ENCODE measurements at regions not wholly inside any gene's neighbourhood (a gene's known extent, or its start where the extent isn't known, plus 50 kb on each side); places are given as distances from the start of the nearest gene placed in this dataset.
A peak's percentile ranks its signal among the peaks of the same experiment; 100 is the strongest.
"Not testable (repeated sequence)": the region's sequence is repeated elsewhere in the genome, so short reads cannot be mapped to it uniquely, and the experiment has no call there.

- no peak for DNase-seq (ENCODE audit: low read depth in 4 of 4, low spot score in 3 of 4)
Observed at GRCh38 chr6:139705284-139705683, 330.8 kb upstream of the CITED2 start.

GRCh38 chr6:139703780-139704179 lies 329.3 kb upstream of the CITED2 start:
- DNase-seq (ENCODE audit: low read depth in 4 of 4, low spot score in 3 of 4), result no peak

GRCh38 chr6:139702706-139703105 lies 328.3 kb upstream of the CITED2 start:
- no peak for DNase-seq (ENCODE audit: low read depth in 4 of 4, low spot score in 3 of 4)

- no peak for DNase-seq (ENCODE audit: low read depth in 4 of 4, low spot score in 3 of 4)
Observed at GRCh38 chr6:139701695-139702094, 327.2 kb upstream of the CITED2 start.

DNA sequence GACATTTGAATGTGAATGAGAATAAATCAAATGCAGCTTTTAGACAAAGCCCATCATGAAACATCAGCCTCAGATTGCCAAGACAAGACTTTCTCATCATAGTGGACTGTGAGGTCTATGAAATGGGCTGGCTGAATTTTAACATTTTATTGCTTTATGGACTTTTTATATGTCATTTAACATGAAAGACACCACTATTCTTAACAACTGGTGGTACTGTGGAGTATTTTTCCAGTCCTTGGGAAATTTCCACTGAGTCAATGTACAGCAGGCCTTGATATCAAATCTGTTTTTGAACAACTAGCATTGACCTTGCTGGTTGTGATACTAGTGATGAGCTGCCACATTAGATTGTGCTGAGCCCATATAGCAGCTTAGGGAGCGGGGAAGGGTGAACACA lies 326.6 kb upstream of the CITED2 start:
- DNase-seq (ENCODE audit: low read depth in 4 of 4, low spot score in 3 of 4), result no peak

GRCh38 chr6:139699911-139700310 lies 325.5 kb upstream of the CITED2 start:
- no peak for DNase-seq (ENCODE audit: low read depth in 4 of 4, low spot score in 3 of 4)

DNA sequence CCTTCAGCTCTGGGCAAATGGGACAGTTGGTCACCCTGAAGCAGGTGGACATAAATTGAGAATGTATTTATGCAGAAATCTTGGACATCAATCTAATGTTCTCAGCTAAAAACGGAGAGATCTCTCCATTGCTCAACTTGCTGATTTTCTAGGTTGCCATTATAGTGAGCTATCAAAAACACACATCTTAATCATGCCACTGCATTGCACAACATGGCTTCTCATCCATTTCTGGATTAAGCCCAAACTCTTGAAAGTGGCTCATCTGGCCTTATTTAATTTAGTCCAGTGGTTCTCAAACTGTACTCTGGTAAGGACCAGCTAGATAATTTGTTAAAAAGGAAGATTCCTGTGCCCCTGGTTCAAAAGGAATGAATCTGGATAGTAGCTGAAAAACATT lies 324.9 kb upstream of the CITED2 start:
- no peak for DNase-seq (ENCODE audit: low read depth in 4 of 4, low spot score in 3 of 4)

DNA sequence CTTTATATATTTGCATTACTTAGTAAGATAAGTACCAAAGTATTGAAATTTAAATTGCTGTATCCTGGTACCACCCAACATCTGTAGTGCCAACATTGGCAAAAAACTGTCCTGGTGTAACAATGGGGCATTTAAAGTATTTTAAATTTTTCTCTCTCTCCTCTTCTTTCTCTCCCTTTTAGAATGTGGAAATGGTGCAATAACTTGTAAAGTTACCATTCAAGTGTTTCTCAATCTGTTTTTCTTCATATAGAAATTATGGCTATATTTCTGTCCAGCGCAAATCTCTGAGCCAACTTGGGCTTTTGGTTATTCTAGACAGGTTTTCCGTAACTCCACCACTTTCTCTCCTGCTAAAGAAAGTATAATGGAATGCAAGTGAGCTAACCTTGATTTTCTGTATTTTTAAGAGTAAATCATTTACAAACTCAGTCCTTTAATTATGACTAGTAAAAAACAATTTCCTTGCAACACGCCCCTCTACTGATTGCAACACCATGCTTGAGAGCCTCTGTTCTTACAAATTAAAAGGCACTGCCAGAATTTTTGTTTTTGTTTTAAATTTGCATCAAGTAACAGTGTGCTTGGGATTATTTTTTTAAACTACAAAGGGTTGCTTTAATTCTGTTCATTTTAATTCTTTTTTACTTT lies 324.2 kb upstream of the CITED2 start:
- peak in 1 of 4 donors; percentile 48 for DNase-seq (ENCODE audit: low read depth in 4 of 4, low spot score in 3 of 4)

- DNase-seq (ENCODE audit: low read depth in 4 of 4, low spot score in 3 of 4), result not testable (repeated sequence)
Observed at GRCh38 chr6:139697856-139698255, 323.4 kb upstream of the CITED2 start.

DNA sequence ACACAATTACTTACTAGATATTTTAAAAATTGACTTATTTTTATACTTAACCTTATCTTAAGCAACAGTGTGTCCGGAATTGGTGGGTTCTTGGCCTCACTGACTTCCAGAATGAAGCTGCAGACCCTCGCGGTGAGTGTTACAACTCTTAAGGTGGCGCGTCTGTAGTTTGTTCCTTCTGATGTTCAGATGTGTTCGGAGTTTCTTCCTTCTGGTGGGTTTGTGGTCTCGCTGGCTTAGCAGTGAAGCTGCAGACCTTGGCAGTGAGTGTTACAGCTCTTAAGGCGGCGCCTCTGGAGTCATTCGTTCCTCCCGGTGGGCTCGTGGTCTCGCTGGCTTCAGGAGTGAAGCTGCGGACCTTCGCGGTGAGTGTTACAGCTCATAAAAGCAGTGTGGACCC lies 322.5 kb upstream of the CITED2 start:
- DNase-seq (ENCODE audit: low read depth in 4 of 4, low spot score in 3 of 4), result not testable (repeated sequence)

GRCh38 chr6:139695361-139695760 lies 320.9 kb upstream of the CITED2 start:
- no peak for DNase-seq (ENCODE audit: low read depth in 4 of 4, low spot score in 3 of 4)

DNA sequence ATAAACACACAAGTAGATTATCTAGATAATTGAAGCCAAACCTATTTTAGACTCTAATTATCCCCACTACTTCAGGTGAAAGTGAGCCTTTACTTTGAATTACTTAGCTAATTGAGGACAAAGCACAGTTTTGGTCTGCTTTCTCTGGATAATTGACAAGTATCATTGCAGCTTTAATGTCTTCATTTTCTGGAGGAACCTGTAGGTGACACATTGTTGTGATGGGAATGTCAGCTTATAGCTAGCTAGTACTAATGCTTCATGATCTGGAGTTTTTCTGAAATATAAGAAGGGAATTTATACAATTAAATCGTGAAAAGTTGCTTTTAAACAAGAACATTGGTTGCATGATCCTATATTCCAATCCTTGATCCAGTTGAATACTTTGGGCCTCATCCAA lies 319.3 kb upstream of the CITED2 start:
- DNase-seq (ENCODE audit: low read depth in 4 of 4, low spot score in 3 of 4), result no peak

DNA sequence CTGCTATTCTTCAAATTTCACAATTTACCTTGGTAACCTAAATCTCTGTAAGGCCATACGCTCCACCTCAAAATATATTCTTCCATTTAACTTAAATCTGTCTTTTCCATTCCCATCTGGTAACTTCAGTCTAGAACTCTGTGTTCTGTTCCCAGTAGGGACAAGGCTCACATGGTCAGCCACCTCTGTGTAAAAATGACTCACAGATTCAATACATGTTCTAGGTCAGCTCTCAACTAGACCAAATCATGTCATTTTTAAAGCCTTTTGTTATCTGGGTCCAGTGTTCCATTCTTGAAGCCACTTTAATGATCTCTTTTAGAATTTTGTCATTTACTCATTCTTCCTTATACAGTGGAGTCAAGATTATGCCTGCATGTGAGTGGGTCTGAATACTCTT lies 315.6 kb upstream of the CITED2 start:
- no peak for DNase-seq (ENCODE audit: low read depth in 4 of 4, low spot score in 3 of 4)

DNA sequence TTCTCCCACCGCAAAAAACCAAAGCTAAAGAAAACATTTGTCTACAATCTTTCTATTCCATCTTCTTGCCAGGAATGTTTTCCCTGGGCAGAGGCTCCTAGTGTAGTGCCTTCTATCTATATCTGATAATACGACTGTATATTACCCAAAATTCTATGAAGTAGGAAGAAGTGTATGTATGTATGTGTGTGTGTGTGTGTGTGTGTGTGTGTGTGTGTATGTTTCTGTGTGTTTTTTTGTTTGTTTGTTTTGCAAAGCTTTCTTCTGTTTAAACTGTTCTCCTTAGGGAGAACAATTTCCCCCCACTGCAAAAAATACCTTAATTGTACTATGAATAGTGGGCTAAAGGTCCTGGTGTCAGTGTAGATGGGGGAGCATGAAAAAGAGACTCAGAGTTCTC lies 312.6 kb upstream of the CITED2 start:
- no peak for DNase-seq (ENCODE audit: low read depth in 4 of 4, low spot score in 3 of 4)

DNA sequence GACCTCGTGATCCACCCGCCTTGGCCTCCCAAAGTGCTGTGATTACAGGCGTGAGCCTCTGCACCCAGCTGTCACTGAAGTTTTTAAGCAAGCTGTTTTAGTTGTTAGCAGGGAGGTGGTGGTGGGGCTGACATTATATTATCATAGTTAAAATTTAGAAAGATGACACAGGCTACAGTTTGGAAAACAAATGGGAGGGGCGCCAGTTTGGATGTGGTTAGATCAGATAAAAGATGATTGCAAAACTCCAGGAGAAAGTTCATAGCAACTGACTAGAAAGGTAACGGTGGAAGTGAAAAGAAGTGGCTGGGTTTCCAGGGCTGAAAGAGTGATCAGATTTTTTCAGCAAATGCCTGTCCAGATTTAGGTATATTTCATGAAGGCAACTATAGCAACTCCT lies 311.9 kb upstream of the CITED2 start:
- no peak for DNase-seq (ENCODE audit: low read depth in 4 of 4, low spot score in 3 of 4)

- DNase-seq (ENCODE audit: low read depth in 4 of 4, low spot score in 3 of 4), result no peak
Observed at GRCh38 chr6:139685009-139685408, 310.6 kb upstream of the CITED2 start.

DNA sequence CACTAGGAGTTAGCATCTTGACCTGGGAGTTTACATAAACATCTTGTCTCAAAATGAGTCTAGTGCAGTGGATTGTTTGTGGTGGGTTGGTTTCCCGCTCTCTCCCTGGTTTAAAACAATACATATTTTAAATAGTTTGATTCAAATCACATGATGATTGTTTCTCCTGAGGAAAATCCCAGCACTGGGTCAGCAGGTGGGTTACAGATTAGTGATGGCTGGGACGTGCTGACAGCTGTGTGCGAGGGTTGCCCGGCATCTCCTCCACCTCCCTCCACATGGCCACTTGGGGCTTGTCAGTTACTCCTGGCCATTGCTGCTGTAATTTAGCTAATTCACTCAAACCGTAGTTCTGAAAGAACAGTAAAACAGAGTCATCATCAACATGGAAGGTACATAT lies 306.4 kb upstream of the CITED2 start:
- DNase-seq (ENCODE audit: low read depth in 4 of 4, low spot score in 3 of 4), result no peak

GRCh38 chr6:139679516-139680179 lies 305.2 kb upstream of the CITED2 start:
- no peak for DNase-seq (ENCODE audit: low read depth in 4 of 4, low spot score in 3 of 4)

DNA sequence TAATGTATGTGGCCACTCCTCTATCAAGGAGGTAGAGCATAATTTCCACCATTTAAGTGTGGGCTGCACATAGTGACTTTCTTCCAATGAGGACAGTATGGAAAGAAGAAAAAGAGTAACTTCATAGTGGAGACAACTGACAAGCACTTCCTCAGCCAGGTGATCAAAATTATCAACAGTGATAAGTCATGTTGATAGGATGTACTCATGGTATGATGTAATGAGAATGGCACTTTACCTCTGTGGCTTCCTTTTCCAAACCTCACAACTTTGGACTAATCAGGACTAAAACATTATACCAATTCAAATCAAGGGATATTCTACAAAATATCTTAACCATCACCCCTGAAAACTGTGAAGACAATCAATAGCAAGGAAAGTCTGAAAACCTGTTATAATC lies 302.3 kb upstream of the CITED2 start:
- DNase-seq (ENCODE audit: low read depth in 4 of 4, low spot score in 3 of 4), result no peak

GRCh38 chr6:139666284-139666683 lies 291.8 kb upstream of the CITED2 start:
- DNase-seq (ENCODE audit: low read depth in 4 of 4, low spot score in 3 of 4), result no peak

GRCh38 chr6:139663996-139664395 lies 289.5 kb upstream of the CITED2 start:
- no peak for DNase-seq (ENCODE audit: low read depth in 4 of 4, low spot score in 3 of 4)

DNA sequence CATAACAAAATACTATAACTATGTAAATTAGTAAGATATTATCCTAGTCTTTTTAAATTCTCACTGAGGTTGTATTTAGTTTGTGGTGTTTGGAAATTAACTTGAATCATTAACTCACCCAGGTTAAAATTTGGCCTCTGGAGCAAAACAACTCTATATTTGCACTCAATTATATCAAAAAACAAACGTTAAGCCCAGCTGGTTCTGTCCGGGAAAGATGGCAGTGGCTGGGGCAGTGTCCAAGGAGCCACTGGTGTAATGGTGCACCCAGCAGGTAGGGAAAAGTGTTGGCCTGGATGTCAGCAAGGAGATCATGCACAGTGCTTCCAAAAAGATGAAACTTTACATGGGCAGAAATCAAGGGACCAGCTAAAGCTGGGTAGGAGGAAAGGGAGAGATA lies 285.3 kb upstream of the CITED2 start:
- DNase-seq (ENCODE audit: low read depth in 4 of 4, low spot score in 3 of 4), result no peak

DNA sequence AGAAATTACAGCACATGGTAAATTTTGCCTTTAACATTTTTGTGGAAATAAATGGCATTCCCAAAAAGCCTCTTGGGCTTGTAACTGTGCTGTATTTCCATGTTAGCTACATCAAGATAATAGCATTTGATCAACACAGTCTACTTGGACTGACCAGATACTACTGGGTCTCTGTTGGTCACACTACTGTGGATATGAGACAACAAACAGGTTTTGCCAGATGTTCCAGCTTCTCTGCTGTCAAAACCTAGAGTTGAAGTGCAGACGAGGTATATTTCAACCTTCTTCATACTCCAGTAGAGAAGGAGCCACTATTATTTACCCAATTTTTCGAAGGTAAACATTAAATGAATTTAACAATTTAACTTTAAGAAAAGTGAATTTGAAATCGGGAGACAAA lies 284.7 kb upstream of the CITED2 start:
- no peak for DNase-seq (ENCODE audit: low read depth in 4 of 4, low spot score in 3 of 4)
